NCI-H1694 treated with DMSO at 0.1 percent for 48 hours (cell line): ENCODE measurements at regions not wholly inside any gene's neighbourhood (a gene's known extent, or its start where the extent isn't known, plus 50 kb on each side); places are given as distances from the start of the nearest gene placed in this dataset.
"Not testable (repeated sequence)": the region's sequence is repeated elsewhere in the genome, so short reads cannot be mapped to it uniquely, and the experiment has no call there.

Source experiments
- DNase-seq: peaks from one replicate; lab custom pipeline; 2025; lab: John Stamatoyannopoulos, UW

DNA sequence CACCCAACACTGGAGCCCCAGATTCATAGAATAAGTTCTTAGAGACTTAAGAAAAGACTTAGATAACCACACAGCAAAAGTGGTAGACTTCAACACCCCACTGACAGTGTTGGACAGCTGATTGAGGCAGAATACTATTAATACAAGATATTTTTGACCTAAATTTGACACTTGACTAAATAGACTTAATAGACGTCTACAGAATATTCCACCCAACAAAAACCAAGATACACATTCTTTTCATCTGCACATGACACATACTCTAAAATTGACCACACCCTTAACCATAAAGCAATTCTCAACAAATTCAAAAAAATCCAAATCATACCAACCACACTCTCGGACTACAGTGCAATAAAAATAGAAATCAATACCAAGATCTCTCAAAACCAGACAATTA is 179.8 kb upstream of the TPM1 start:
- no peak for DNase-seq

GRCh38 chr15:62866366-62866765 is 176.2 kb upstream of the TPM1 start:
- DNase-seq, result no peak

GRCh38 chr15:62867844-62868243 is 174.7 kb upstream of the TPM1 start:
- DNase-seq, result no peak

- no peak for DNase-seq
These were observed 174.0 kb upstream of the TPM1 start for GRCh38 chr15:62868507-62868906.

DNA sequence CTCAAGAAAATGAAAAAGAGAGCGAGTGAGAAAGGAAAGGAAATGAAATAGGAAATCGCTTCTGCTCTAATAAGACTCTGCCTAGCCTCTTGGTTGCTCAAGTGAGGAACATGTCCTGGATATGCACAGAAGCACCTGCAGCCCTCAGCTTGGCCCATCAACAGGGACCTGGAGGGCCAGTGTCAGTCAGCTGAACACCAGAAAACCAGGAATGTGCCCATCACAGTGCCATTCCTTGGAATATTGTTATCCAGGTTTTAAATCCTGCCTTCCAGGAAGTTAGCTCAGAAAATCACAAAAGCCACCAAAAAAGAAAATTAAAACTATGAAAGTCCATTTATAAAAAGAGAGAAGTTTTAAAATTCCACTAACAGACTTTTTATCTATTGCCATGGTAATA is 173.4 kb upstream of the TPM1 start:
- no peak for DNase-seq

DNA sequence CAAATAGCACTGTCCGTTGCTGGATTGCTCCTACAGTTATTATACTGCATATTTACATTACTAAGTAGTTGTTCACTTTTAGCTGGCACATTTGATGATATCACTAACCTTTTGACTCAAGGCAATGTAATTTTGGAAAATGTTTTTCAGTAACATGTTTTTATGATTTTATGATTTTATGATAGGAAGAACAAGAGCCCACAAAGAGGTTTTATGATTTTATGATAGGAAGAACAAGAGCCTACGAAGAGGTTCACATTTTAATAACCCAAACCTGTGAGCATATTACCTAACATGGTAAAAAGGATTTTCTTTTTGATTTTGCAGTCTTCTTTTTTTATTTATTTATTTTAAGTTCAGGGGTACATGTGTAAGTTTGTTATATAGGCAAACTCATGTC is 172.3 kb upstream of the TPM1 start:
- DNase-seq, result no peak

GRCh38 chr15:62870701-62871100 is 171.8 kb upstream of the TPM1 start:
- not testable (repeated sequence) for DNase-seq

GRCh38 chr15:62873203-62873602 is 169.3 kb upstream of the TPM1 start:
- DNase-seq, result no peak

GRCh38 chr15:62874064-62874463 is 168.5 kb upstream of the TPM1 start:
- no peak for DNase-seq

GRCh38 chr15:62874959-62875625 is 167.5 kb upstream of the TPM1 start:
- no peak for DNase-seq

GRCh38 chr15:62875626-62876021 is 166.9 kb upstream of the TPM1 start:
- no peak for DNase-seq

- no peak for DNase-seq
These were observed 165.2 kb upstream of the TPM1 start for GRCh38 chr15:62877276-62877857.

GRCh38 chr15:62878070-62878469 is 164.5 kb upstream of the TPM1 start:
- DNase-seq, result no peak

DNA sequence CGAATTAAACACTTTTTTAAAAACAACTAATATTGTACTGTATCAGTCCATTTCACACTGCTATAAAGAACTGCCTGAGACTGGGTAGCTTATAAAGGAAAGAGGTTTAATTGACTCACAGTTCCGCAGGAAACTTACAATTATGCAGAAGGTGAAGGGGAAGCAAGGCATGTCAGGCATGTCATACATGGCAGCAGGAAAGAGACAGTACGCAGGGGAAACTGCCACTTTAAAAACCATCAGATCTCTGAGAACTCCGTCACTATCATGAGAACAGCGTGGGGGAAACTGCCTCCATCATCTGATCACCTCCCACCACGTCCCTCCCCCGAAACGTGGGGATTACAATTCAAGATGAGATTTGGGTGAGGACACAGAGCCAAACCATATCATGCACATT is 162.8 kb upstream of the TPM1 start:
- DNase-seq, result no peak

DNA sequence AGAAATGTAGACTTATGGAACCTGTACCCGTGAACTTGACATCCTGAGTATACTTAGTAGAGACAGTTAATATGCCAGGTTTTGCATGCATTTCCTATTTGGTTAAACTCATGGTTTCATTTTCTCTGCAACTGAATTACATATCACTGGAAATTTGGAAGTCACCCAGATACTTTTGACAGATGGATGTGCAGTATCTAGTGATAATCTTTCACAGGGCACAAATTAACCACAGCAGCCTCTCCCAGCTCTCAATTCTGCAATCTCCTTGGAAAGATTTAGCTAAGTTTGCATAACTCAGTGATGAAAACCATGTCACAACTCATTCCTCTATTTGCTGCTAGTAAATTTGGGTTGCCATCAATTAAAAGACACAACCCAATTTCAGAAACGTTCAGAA is 162.3 kb upstream of the TPM1 start:
- DNase-seq, result peak; percentile 31

DNA sequence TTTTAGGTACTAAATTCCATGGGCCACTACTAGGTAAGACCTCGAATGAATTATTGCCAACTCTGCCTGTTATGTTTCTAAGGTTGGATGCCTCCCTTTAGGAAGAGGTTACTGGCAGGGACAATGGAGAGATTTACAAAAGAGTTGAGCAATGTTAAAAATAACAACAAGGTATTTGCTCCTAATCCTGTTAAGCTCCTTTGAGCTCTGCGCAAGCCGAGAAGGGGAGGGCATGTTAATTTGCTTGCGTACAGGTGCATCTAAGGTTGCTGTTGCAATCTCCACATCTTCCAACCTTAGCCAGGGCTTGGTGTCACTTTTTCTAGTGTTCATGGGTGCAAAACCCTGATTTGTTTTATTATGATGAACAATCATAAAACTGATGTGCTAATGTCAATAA is 161.5 kb upstream of the TPM1 start:
- DNase-seq, result no peak

DNA sequence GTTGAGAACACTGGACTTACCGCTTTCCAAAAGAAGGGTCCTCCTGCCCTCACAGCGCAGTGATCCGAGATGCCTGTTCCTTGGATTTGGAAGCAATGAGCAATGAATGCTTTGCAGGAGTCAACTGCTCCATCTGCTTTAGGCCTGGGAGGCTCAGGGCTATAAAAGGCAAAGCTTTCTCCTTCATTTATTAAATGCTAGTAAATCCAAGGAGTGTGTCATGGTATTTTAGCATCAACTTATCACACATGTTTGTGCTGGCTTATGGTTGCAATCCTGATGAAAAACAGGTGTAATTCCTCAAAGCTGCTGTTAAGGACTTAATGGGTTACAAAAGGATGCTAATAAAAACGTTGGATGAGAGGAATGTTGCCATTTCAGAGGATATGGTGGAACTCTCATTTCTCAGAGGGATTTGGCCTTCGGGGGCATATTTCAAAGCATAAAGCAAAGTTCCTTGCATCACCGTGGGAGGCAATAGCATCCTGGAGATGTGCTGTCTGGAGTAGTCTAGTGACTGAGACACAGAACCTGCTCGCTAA is 158.5 kb upstream of the TPM1 start:
- DNase-seq, result no peak

DNA sequence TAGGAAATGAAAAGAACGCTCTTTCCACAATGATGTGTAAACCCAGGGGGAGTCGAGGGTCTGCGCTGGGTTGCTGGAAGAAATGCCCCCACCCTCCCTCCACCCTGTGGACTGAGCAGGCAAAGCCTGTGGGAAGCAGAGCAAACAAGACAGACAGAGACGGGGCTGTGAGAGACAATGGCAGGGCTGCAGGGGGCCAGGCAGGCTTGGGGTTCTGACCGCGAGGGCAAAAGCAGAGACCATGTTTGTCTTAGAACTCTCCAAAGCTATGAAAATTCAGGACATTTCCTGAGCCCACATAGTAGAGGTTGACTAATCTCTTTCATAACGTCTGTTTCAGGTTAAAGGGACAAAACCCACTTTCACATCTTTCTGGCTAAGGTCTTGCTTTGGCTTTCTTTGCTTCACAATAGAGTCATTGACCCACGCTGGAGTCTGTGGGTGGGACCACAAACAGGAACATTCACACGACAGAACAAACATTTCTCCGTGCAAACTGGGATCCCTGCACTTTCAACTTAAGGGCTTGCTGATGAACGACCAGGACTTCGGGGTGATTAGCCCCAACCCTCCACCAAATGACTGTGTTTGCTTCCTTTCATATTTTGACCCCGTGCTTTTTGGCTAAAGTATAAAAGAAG is 156.0 kb upstream of the TPM1 start:
- DNase-seq, result no peak

DNA sequence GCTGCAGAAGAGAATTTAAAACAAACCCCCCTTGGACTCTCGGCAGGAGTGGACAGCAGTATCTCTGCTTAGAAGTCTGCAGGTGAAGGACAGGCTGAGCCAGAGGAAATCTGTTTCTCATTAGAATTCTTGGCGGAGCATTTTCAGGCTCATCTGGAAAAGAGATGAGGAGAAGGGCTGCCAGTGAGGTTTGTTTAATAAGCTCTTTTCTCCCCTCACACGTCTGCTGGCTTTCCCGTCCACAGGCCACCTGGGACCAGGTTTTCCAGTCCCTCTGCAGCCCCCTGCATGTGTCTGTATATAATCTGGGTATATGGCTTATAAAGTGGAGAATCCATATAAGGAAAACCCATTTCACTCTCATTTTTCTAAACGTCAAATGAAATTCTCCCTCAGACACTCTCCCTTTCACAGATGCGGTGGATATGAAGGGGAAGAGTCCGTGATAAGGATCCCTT is 155.4 kb upstream of the TPM1 start:
- DNase-seq, result no peak

DNA sequence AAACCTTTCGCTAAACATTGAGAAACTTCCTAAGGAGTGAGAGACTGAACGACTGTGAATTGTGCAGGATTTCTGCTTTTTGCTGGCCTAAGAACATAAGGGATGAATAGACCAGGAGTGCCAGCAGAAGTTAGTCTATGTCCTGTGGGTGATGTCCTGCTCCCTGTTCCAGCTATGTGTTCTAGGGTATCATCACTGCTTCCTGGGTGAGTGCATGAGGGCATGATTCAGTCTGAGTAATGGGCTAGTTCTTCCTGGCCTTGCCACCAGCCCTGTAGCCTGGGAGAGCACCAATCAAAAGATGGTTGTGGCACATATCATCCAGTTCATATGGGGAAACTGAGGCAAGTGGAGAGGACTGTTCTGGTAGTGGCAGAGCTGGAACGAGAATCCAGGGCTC is 153.9 kb upstream of the TPM1 start:
- DNase-seq, result no peak

DNA sequence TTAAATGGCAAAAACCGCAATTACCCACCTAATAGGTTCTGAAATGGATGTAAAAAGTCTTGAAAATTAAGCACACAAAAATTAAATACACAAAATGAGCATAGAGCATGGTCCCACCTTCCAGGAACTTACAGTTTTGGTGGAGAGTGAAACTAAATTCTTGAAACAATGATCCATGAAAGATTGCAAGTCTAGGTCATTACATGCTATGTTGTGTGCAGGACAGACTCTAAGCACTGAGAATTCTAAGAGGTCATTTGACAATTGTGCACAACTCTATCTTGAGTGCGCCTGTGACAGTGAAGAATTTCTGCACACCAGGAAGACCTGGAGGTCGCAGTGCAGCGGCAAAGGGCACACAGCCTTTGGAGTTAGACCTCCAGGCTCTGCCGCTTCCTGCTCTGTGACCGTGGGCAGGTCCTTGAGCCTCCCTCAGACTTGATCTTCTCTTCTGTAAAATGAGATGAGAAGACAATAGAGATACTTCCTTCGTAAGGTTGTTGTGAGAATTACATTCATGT is 153.3 kb upstream of the TPM1 start:
- DNase-seq, result no peak

DNA sequence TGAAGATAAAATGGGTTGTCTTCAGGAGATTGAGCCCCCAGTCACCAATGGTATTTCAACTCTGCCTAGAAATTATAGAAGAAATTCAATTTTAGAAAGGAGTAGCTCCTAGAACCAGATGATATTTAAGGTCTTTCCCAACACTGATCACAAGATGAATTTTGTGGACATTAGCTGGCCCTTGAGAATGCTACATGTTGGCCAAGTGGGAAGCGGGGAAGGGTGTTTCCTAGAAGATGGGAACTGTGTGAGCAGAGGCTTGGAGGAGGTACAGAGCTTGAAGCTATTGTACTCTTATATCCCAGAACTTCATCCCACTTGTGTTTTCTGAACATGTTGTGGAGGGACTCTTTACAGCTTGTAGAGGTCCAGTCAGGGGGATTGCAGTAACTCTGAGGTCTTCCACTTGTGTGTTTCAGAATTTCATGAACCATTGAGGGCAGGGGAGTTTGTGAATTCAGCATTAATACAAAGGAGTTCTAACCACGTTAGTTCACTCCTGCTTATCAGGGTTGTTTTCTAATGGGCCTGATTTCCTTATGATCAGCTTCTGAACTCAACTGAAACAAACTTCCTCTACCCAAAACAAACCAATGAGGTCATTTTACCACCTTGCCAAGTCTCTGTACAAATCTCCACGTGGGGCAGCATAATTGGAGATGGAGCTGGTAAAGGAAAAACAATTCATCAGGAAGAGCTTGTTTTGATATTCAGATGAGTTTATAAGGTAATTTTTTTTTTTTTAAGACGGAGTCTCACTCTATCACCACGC is 152.6 kb upstream of the TPM1 start:
- no peak for DNase-seq
